C4-2B (cell line): ENCODE measurements at regions not wholly inside any gene's neighbourhood (a gene's known extent, or its start where the extent isn't known, plus 50 kb on each side); places are given as distances from the start of the nearest gene placed in this dataset.

Experiments
- H3K27ac ChIP-seq: fragments of 450-650 bp; 2 replicates; pipeline ENCODE4 v1.5.1; 2017
- CTCF ChIP-seq: fragments of 450-650 bp; conservative IDR thresholded peaks from 2 replicates; pipeline ENCODE4 v1.5.1; 2017; ENCODE audit warnings: mild to moderate bottlenecking
- ZFX ChIP-seq: fragments of 450-650 bp; IDR thresholded peaks from 2 replicates; pipeline ENCODE4 v1.6.1; 2017

DNA sequence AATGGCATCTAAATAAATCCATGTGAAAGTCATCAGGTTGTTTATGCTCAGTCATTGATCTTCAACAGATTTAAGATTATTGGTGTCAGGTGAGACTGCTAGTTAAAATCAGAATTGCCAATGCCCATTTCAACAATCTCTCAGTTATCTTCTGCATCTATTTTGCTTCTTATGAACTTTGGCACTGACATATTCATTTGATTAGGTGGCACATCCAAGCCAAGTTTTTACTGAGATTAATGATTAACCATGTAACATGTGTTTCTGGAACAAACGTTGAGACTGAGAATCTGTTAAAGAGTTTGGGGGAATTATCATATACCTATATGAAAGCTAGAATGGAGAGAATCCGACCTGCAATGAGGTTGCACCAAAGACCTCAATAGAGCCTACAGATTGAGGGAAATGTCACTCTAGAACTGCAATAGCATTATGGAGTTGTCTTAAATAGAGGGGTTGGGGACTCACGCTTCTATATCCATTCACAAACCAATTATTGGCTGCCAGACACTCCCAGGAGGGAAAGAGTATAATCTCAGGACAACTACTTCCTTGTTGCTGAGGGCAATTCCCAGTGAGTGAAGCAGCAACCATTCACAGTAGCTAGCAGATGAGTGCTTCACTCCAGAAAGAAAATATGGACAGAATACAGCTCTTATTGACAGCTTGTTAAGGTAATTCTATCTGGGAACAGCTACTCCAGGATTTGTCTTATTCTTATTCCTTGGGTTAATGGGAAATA is 891.3 kb downstream of the SQOR start:
- no peak overlapping the region for H3K27ac ChIP-seq
- TF ChIP-seq CTCF (no peak), ZFX (no peak)

- TF ChIP-seq CTCF (no peak), ZFX (no peak)
These were observed 891.9 kb downstream of the SQOR start for GRCh38 chr15:46526726-46527110.

GRCh38 chr15:46543626-46544025 is 908.8 kb downstream of the SQOR start:
- no peak for TF ChIP-seq CTCF
- TF ChIP-seq ZFX, result no peak
- H3K27ac ChIP-seq, result no peak overlapping the region

More at GRCh38 chr15:46526726-46527110, 891.9 kb downstream of the SQOR start:
- H3K27ac ChIP-seq, result no peak overlapping the region

- no peak overlapping the region for H3K27ac ChIP-seq
- TF ChIP-seq ZFX (no peak), CTCF (no peak)
These were observed 914.2 kb downstream of the SQOR start for GRCh38 chr15:46548989-46549388.

- TF ChIP-seq CTCF, result no peak
- TF ChIP-seq ZFX, result no peak
- H3K27ac ChIP-seq, result no peak overlapping the region
These were observed 917.5 kb downstream of the SQOR start for GRCh38 chr15:46552316-46552715.

GRCh38 chr15:46555547-46555946 is 920.7 kb downstream of the SQOR start:
- TF ChIP-seq ZFX (no peak), CTCF (no peak)
- no peak overlapping the region for H3K27ac ChIP-seq

DNA sequence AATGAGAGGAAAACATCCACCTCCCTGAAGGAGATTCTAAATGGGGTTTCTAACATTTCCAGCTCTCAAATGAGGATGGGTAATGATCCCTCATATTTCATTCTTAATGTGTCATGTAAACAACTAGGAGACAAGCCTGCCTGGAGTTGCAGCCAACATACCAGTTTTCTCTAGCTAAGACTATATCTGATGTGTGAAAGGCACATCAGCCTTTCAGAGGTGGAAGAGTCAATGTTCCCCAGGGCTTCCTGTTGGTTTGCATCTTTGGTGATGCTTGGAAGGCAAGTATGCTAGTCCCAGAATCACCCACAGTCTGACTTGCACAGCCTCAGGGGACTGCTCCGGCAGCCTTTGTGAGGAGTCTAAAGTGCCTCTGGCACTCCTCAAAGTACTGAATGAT is 921.2 kb downstream of the SQOR start:
- TF ChIP-seq ZFX, result no peak
- no peak for TF ChIP-seq CTCF
- no peak overlapping the region for H3K27ac ChIP-seq
